ENCODE measurements at regions not wholly inside any gene's neighbourhood (a gene's known extent, or its start where the extent isn't known, plus 50 kb on each side); places are given as distances from the start of the nearest gene placed in this dataset.
A peak's percentile ranks its signal among the peaks of the same experiment; 100 is the strongest.

DNA sequence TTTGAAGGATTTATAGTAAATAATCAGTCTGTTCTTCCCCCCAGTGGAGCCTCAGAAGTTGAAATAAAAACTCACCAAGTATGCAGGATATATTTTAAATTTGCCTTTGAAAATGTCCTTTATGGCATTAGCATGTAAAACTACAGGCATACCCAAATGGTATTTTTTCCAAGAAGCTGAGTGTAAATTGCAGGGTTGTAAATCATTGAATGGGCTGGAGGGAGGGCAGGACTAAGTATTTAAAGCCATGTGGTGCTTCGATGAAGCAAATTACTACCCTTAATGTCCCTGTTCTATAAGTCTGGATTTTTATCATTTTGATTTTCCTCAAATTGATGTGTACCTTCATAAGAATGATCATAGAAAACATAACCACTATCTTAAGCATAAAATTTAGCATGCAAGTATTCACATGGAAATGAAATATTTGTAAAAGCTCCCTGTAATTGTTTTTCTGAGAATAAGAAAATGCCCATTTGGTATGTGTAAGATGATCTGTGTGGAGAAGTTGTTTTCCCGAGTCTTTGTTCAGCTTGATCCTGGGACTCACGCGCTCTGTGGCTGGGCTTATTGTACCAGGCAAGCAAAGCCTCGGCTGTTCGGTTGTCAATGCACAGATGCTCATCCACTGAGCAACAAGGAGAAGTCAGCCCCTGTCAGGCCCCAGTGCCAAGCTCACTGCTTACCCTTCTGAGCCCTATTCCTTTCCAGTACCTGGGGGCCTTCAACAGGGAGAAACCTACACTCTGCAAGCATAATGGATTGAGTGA is 66.7 kb downstream of the CD164 start:
- H3K4me3 ChIP-seq = no peak overlapping the region
- no peak for DNase-seq (ENCODE audit: low read depth in 1 of 2, low spot score in 2 of 2)
- H3K4me1 ChIP-seq (replicated peaks) = no peaks in the 10 kb centered on the region
- no peak overlapping the region for H3K27ac ChIP-seq
- 0 out of 2 replicates have a peak, but pooled peaks cover 3% of the 10 kb centered on the region for H3K9me3 ChIP-seq (replicated peaks)
- no peaks in the 10 kb centered on the region for H3K36me3 ChIP-seq
- 0 out of 2 replicates have a peak, but pooled peaks cover 4% of the 10 kb centered on the region for H3K27me3 ChIP-seq (replicated peaks)

DNA sequence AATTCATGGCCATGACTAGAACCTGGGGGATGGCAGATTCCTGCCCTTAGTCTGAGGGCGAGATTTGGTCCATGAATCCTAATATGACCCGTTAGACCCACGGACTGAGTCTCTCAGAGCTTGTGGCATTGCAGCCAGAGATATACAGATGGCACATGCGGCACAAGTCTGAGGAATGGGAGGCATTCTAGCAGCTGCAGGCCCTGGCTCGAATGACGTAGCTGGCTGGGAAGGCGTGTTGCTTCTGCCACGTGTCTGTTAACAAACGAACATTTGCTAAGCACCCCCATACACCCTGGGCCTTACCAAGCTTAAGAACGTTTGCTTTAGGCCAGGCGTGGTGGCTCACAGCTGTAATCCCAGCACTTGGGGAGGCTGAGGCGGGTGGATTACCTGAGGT is 68.0 kb downstream of the CD164 start:
- H3K4me1 ChIP-seq (replicated peaks) = no peaks in the 10 kb centered on the region
- H3K36me3 ChIP-seq = no peaks in the 10 kb centered on the region
- 0 out of 2 replicates have a peak, but pooled peaks cover 3% of the 10 kb centered on the region for H3K9me3 ChIP-seq (replicated peaks)
- no peak for DNase-seq (ENCODE audit: low read depth in 1 of 2, low spot score in 2 of 2)
- no peak overlapping the region for H3K4me3 ChIP-seq
- H3K27me3 ChIP-seq (replicated peaks) = 0 out of 2 replicates have a peak, but pooled peaks cover 4% of the 10 kb centered on the region
- no peak overlapping the region for H3K27ac ChIP-seq

DNA sequence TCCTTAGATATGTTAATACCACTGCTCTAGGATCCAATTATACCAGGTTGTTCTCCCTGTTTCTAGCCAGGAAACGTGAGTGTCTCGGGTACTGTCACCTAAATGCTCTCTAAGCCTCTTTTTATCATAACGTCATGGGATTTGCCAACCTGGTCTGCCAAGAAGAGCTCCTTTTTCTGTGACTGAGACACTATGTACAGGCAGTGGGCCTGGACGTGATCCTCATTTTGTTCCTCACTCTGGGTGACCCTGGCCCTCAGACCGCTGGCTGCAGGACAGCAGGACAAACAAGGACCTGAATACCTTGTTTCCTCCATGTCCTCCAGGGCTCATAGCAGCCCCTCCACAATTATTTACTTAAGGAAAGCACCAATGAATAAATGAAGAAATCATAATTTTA is 69.1 kb downstream of the CD164 start:
- H3K36me3 ChIP-seq = no peaks in the 10 kb centered on the region
- 0 out of 2 replicates have a peak, but pooled peaks cover 4% of the 10 kb centered on the region for H3K27me3 ChIP-seq (replicated peaks)
- H3K4me1 ChIP-seq (replicated peaks) = no peaks in the 10 kb centered on the region
- H3K27ac ChIP-seq = no peak overlapping the region
- 0 out of 2 replicates have a peak, but pooled peaks cover 3% of the 10 kb centered on the region for H3K9me3 ChIP-seq (replicated peaks)
- no peak overlapping the region for H3K4me3 ChIP-seq
- no peak for DNase-seq (ENCODE audit: low read depth in 1 of 2, low spot score in 2 of 2)

DNA sequence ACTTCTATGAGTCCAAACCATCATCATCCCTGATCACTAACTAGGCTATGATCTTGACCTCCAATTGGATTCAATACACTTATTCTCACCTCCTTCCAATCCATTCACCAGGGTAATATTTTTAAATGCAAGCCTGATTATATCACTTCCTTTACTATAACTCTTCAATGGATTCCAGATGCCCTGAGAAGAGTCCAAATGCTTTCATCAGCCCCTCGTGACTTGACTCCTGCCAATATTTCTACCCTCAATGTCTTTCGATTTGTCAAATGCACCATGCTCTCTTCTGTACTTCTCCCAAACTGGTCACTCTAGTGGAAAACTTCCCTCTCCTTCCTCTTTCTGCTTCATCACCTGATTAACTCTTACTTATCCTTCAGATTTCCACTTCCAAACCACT is 70.8 kb downstream of the CD164 start:
- Histone ChIP-seq H3K4me3 (no peak overlapping the region), H3K4me1 (replicated peaks) (no peaks in the 10 kb centered on the region), H3K27ac (no peak overlapping the region), H3K9me3 (replicated peaks) (0 out of 2 replicates have a peak, but pooled peaks cover 3% of the 10 kb centered on the region), H3K36me3 (no peaks in the 10 kb centered on the region), H3K27me3 (replicated peaks) (0 out of 2 replicates have a peak, but pooled peaks cover 4% of the 10 kb centered on the region)
- DNase-seq (ENCODE audit: low read depth in 1 of 2, low spot score in 2 of 2) = no peak

DNA sequence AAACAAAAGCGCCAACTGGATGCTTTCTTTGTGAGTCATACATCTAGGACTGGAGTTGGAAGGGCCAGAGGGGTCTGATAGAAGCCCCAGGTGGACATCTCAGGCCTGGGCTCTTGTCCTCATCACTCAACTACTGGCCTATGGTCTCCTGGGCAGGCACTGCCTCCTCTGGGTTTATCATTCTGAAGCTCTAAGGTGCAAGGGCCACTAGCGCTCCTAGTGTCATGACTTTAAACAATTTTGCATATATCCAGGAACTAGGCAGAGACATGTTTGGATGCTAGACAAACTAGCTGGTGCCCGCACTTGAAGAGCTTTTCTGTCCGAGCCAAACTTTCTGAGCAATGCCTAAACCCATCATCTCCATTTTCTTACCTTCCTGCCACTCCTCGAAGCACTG is 72.3 kb downstream of the CD164 start:
- 0 out of 2 replicates have a peak, but pooled peaks cover under 1% of the 10 kb centered on the region for H3K27me3 ChIP-seq (replicated peaks)
- DNase-seq (ENCODE audit: low read depth in 1 of 2, low spot score in 2 of 2) = no peak
- 0 out of 2 replicates have a peak, but pooled peaks cover 3% of the 10 kb centered on the region for H3K9me3 ChIP-seq (replicated peaks)
- H3K36me3 ChIP-seq = no peaks in the 10 kb centered on the region
- no peaks in the 10 kb centered on the region for H3K4me1 ChIP-seq (replicated peaks)
- H3K4me3 ChIP-seq = no peak overlapping the region
- no peak overlapping the region for H3K27ac ChIP-seq

DNA sequence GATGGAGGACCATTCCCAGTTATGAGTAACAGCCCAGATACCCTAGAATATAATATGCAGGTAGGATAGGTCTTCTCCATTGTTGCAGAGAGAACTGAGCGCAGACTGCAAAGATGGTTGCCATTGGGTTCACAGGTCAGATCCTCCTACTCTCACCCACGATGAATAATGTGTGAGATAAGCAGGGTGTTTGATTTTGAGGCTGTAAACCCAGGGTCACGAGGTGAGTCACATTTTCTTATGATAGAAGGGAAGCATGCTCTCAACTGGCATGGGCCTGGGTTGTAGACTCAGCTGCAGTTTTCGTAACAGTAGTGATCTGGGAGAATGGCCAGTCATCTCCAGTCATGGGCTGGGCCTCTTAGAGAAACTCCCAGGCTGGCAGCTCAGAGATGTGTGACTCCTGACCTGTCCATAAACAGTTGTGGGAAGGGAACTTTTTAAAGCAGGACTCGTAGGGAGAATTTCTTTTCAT is 74.2 kb downstream of the CD164 start:
- 0 out of 2 replicates have a peak, but pooled peaks cover 3% of the 10 kb centered on the region for H3K9me3 ChIP-seq (replicated peaks)
- peaks cover 9% of the 10 kb centered on the region for H3K4me1 ChIP-seq (replicated peaks)
- no peaks in the 10 kb centered on the region for H3K27me3 ChIP-seq (replicated peaks)
- no peak for DNase-seq (ENCODE audit: low read depth in 1 of 2, low spot score in 2 of 2)
- H3K27ac ChIP-seq = no peak overlapping the region
- H3K36me3 ChIP-seq = no peaks in the 10 kb centered on the region
- no peak overlapping the region for H3K4me3 ChIP-seq

DNA sequence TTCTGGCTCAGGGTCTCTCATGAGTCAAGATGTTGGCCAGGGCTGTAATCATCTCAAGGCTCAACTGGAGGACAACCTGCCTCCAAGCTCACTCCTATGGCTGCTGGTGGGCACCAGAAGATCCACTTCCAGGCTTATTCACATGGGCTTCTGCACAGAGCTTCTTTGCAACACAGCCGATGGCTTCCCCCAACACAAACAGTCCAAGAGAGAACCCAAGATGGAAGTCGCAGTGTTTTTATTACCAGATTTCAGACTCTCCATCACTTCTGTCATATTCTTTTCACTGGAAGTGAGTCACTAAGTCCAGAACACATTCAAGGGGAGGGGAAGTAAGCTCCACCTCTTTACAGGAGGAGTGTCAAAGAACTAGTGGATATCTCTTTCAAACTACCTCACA is 75.5 kb downstream of the CD164 start:
- DNase-seq (ENCODE audit: low read depth in 1 of 2, low spot score in 2 of 2) = no peak
- H3K4me3 ChIP-seq = no peak overlapping the region
- H3K4me1 ChIP-seq (replicated peaks) = peaks cover 11% of the 10 kb centered on the region
- H3K27ac ChIP-seq = no peak overlapping the region
- H3K27me3 ChIP-seq (replicated peaks) = no peaks in the 10 kb centered on the region
- no peaks in the 10 kb centered on the region for H3K36me3 ChIP-seq
- H3K9me3 ChIP-seq (replicated peaks) = 0 out of 2 replicates have a peak, but pooled peaks cover 3% of the 10 kb centered on the region

DNA sequence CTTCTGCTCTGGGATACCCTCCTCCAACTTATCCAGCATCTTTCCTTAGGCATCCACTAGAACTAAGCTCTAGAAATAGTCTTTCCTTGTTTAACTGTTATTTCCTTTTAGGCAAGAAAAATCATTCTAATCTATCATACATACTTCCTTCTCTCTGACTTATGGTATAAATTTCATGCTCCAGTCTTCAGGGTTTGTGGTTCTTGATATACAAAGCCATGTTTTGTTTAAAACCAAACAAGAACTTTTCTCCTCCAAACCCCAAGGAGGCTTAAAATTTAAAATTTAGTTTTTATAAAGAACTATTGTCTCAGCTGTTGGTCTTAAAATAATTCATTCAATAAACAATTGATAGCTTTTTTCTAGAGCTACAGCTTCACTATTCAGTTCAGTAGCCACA is 77.2 kb downstream of the CD164 start:
- Histone ChIP-seq H3K4me3 (no peak overlapping the region), H3K36me3 (no peaks in the 10 kb centered on the region), H3K4me1 (replicated peaks) (peaks cover 11% of the 10 kb centered on the region), H3K27me3 (replicated peaks) (no peaks in the 10 kb centered on the region), H3K27ac (no peak overlapping the region), H3K9me3 (replicated peaks) (no peaks in the 10 kb centered on the region)
- no peak for DNase-seq (ENCODE audit: low read depth in 1 of 2, low spot score in 2 of 2)

DNA sequence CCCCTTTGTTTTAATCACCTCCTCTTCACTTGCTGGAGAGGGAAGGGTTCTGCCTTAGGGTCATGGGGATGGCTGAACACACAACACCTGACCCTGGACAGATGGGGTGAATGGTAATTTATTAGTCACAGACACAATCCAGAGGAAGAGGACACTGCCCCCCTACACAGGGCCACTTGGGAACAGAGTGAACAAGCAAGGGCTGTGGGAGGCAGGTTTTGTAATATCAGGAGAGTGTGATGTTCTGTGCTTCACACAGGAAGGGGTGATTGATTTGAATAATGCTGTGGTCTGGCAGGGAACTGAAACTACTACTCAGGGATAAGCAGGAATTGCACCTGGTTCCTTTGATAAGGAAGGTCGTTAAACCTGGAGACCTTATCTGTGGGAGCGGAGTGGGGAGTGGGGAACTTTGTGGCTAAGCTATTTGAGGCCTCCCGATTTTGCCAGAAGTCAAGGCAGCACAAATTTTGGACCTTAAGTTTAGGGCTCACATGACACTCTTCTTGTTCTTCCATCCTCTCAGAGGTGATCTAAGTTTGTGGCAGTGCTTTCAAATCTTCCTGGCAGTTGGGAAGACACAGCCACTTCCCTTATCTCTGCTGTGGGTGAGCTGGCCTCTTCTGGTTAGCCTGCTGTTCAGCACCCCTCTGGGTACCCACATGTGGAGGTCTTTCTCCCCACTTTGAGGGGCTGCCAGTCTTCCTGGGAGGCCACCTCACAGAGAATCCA is 77.8 kb downstream of the CD164 start:
- H3K36me3 ChIP-seq = no peaks in the 10 kb centered on the region
- no peak for DNase-seq (ENCODE audit: low read depth in 1 of 2, low spot score in 2 of 2)

DNA sequence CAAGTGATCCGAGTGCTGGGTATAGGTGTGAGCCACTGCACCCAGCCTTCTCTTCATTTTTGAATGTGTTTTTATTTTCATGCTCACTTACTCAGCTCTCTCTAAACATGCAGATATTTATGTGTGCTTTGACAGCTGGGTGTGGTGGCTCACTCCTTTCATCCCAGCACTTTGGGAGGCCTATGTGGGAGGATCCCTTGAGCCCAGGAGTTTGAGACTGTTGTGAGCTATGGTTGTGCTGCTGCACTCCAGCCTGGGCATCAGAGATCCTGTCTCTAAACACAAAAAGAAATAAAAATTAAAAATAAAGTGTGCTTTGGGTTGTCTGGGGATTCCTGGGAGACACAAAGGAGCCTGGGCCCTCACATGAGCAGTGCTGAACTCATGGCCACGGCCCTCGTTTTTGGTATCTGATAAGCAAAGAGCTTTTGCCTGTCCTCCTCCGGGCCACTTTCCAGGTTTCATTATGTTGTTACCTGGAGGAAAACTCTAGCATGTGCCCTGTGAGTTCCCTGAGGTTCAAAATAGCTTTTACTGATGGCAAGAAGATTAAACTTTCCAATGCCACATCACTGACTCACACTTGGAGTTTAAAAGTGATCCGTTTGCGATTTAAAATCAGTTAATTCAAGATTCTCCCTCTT is 78.5 kb downstream of the CD164 start:
- peak in 1 of 2 experiments; percentile 17 for DNase-seq (ENCODE audit: low read depth in 1 of 2, low spot score in 2 of 2)
- H3K27ac ChIP-seq = no peak overlapping the region
- H3K36me3 ChIP-seq = no peaks in the 10 kb centered on the region
- H3K27me3 ChIP-seq (replicated peaks) = no peaks in the 10 kb centered on the region
- no peaks in the 10 kb centered on the region for H3K9me3 ChIP-seq (replicated peaks)
- H3K4me1 ChIP-seq (replicated peaks) = peaks cover 11% of the 10 kb centered on the region
- no peak overlapping the region for H3K4me3 ChIP-seq

More for the DNA sequence above, 77.8 kb downstream of the CD164 start:
- H3K4me1 ChIP-seq (replicated peaks) = peaks cover 11% of the 10 kb centered on the region
- no peak overlapping the region for H3K27ac ChIP-seq
- no peaks in the 10 kb centered on the region for H3K9me3 ChIP-seq (replicated peaks)
- H3K4me3 ChIP-seq = no peak overlapping the region
- H3K27me3 ChIP-seq (replicated peaks) = no peaks in the 10 kb centered on the region

DNA sequence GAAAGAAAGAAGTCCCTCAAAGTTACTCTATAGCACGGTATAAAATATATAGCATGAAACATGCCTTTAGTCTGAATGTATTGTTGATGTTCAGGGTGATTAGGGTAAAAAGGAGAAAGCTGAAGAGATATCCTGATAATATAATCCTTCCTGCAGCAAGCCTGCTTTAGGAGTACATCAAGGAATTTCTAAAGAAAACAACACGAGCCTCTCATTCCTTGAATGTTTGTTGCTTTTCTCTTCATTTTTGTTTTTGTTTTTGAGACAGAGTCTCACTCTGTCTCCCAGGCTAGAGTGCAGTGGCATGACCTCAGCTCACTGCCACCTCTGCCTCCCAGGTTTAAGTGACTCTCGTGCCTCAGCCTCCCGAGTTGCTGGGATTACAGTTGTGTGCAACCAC is 79.1 kb downstream of the CD164 start:
- DNase-seq (ENCODE audit: low read depth in 1 of 2, low spot score in 2 of 2) = peak in 1 of 2 experiments; percentile 31
- no peaks in the 10 kb centered on the region for H3K27me3 ChIP-seq (replicated peaks)
- H3K9me3 ChIP-seq (replicated peaks) = no peaks in the 10 kb centered on the region
- H3K4me1 ChIP-seq (replicated peaks) = peaks cover 11% of the 10 kb centered on the region
- H3K27ac ChIP-seq = no peak overlapping the region
- no peaks in the 10 kb centered on the region for H3K36me3 ChIP-seq
- H3K4me3 ChIP-seq = no peak overlapping the region

DNA sequence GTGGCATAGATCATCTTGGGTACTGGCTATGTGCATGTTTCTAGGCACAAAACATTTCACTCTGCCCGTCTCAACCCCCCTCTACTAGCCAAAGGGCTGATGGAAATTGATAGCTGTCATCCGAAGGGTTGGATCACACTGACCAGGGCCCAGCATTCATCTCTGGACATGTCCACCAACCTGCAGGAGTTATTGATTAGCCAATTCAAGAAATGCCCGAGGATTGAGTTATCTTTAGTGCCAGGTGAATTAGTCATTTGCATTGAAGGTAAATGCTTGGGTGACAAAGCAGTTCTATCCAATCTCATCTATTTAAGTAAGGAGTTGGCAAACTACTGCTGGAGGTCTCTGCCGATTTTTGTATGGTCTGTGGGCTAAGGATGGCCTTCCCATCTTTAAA is 80.1 kb downstream of the CD164 start:
- no peak overlapping the region for H3K27ac ChIP-seq
- H3K9me3 ChIP-seq (replicated peaks) = no peaks in the 10 kb centered on the region
- no peaks in the 10 kb centered on the region for H3K36me3 ChIP-seq
- no peaks in the 10 kb centered on the region for H3K27me3 ChIP-seq (replicated peaks)
- no peak for DNase-seq (ENCODE audit: low read depth in 1 of 2, low spot score in 2 of 2)
- no peak overlapping the region for H3K4me3 ChIP-seq
- peaks cover 11% of the 10 kb centered on the region for H3K4me1 ChIP-seq (replicated peaks)

DNA sequence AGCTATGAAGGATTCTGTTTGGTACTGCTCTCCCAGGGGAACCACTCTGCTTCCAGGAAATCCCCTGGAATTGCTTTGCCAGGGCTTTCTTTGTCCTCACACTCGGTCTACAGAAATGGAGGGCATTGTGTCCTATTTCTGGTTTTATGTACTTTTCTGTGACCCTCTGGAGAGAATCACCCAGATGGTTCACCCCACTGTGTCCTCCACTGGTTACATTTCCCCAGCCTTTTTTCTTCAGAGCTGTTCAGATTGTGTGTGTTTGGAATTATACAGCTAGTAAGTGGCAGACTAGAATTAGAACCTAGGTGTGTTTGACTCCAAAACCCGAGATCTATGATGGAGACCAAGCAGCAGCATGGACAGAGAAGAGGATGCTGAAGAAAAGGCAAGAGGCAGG is 80.8 kb downstream of the CD164 start:
- H3K27me3 ChIP-seq (replicated peaks) = no peaks in the 10 kb centered on the region
- H3K4me1 ChIP-seq (replicated peaks) = peaks cover 11% of the 10 kb centered on the region
- no peak overlapping the region for H3K27ac ChIP-seq
- DNase-seq (ENCODE audit: low read depth in 1 of 2, low spot score in 2 of 2) = no peak
- no peak overlapping the region for H3K4me3 ChIP-seq
- no peaks in the 10 kb centered on the region for H3K36me3 ChIP-seq
- H3K9me3 ChIP-seq (replicated peaks) = no peaks in the 10 kb centered on the region
